BE2C (cell line): ENCODE measurements at regions not wholly inside any gene's neighbourhood (a gene's known extent, or its start where the extent isn't known, plus 50 kb on each side); places are given as distances from the start of the nearest gene placed in this dataset.
"Not testable (repeated sequence)": the region's sequence is repeated elsewhere in the genome, so short reads cannot be mapped to it uniquely, and the experiment has no call there.

Source experiments
- DNase-seq: peaks from one replicate; pipeline ENCODE4 v3.0.0-alpha.2; 2020
- H3K27me3 ChIP-seq: fragments of 250-450 bp; sonication (Bioruptor Pico); 2 replicates; pipeline ENCODE4 v1.5.1; 2020; ENCODE audit warnings: mild to moderate bottlenecking
- H3K36me3 ChIP-seq: fragments of 250-450 bp; sonication (Bioruptor Pico); 2 replicates; pipeline ENCODE4 v1.5.1; 2020; ENCODE audit warnings: mild to moderate bottlenecking
- H3K4me1 ChIP-seq: fragments of 250-450 bp; sonication (Bioruptor Pico); 2 replicates; pipeline ENCODE4 v1.5.1; 2020
- H3K4me3 ChIP-seq: 2 replicates; pipeline ENCODE4 v1.5.1; 2011; ENCODE audit warnings: low read depth, low read length
- H3K9me3 ChIP-seq: fragments of 250-450 bp; sonication (Bioruptor Pico); 2 replicates; pipeline ENCODE4 v1.5.1; 2020
- TF ChIP-seq, protein P1 (sequence below): IDR thresholded peaks from 2 replicates; pipeline ENCODE4 v1.5.1; 2012; ENCODE audit warnings: mild to moderate bottlenecking, low read depth, low read length

DNA sequence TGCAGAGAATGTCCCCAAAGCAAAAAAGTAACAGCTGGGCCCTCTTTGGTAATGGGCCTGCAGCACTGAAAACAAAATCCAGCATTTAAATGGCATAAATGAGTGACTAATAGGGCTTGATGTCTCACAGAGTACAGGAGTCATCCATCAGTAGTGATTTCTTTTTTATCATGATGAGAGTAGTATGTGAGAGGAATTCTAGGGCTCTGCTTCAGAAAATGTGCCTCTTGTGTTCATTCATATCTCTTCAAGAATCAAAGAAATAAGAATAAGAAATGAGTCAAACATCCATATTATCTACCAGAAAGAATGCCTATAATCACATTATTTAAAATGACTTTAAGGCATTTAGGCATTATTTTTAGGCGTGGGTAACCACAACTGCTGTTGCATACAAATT lies 792.9 kb upstream of the HTR2C start:
- TF ChIP-seq, protein P1, sequence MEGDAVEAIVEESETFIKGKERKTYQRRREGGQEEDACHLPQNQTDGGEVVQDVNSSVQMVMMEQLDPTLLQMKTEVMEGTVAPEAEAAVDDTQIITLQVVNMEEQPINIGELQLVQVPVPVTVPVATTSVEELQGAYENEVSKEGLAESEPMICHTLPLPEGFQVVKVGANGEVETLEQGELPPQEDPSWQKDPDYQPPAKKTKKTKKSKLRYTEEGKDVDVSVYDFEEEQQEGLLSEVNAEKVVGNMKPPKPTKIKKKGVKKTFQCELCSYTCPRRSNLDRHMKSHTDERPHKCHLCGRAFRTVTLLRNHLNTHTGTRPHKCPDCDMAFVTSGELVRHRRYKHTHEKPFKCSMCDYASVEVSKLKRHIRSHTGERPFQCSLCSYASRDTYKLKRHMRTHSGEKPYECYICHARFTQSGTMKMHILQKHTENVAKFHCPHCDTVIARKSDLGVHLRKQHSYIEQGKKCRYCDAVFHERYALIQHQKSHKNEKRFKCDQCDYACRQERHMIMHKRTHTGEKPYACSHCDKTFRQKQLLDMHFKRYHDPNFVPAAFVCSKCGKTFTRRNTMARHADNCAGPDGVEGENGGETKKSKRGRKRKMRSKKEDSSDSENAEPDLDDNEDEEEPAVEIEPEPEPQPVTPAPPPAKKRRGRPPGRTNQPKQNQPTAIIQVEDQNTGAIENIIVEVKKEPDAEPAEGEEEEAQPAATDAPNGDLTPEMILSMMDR = no peak
- no peak for DNase-seq
- H3K4me1 ChIP-seq = no peaks in the 10 kb centered on the region
- no peaks in the 10 kb centered on the region for H3K27me3 ChIP-seq
- H3K9me3 ChIP-seq = no peaks in the 10 kb centered on the region
- H3K4me3 ChIP-seq = no peak overlapping the region
- no peaks in the 10 kb centered on the region for H3K36me3 ChIP-seq

- not testable (repeated sequence) for H3K36me3 ChIP-seq, H3K4me3 ChIP-seq, H3K4me1 ChIP-seq, H3K27me3 ChIP-seq, DNase-seq, H3K9me3 ChIP-seq
Observed at GRCh38 chrX:113784754-113785153, 799.1 kb upstream of the HTR2C start.

GRCh38 chrX:113770806-113771205 lies 813.1 kb upstream of the HTR2C start:
- no peak for DNase-seq
- no peaks in the 10 kb centered on the region for H3K9me3 ChIP-seq
- no peaks in the 10 kb centered on the region for H3K4me1 ChIP-seq
- H3K4me3 ChIP-seq = no peak overlapping the region
- no peaks in the 10 kb centered on the region for H3K36me3 ChIP-seq
- TF ChIP-seq, protein P1 = no peak
- no peaks in the 10 kb centered on the region for H3K27me3 ChIP-seq

- TF ChIP-seq, protein P1 = no peak
Observed at GRCh38 chrX:113770071-113770470, 813.8 kb upstream of the HTR2C start.

GRCh38 chrX:113759422-113759821 lies 824.5 kb upstream of the HTR2C start:
- no peak overlapping the region for H3K4me3 ChIP-seq
- H3K36me3 ChIP-seq = no peaks in the 10 kb centered on the region
- H3K27me3 ChIP-seq = no peaks in the 10 kb centered on the region
- H3K9me3 ChIP-seq = no peaks in the 10 kb centered on the region
- no peaks in the 10 kb centered on the region for H3K4me1 ChIP-seq
- no peak for DNase-seq
- TF ChIP-seq, protein P1 = no peak

More at GRCh38 chrX:113770071-113770470, 813.8 kb upstream of the HTR2C start:
- Histone ChIP-seq H3K36me3 (no peaks in the 10 kb centered on the region), H3K9me3 (no peaks in the 10 kb centered on the region), H3K4me1 (no peaks in the 10 kb centered on the region), H3K27me3 (no peaks in the 10 kb centered on the region), H3K4me3 (no peak overlapping the region)
- DNase-seq = no peak

GRCh38 chrX:113747274-113747973 lies 836.5 kb upstream of the HTR2C start:
- Histone ChIP-seq H3K4me1 (no peaks in the 10 kb centered on the region), H3K27me3 (no peaks in the 10 kb centered on the region), H3K9me3 (no peaks in the 10 kb centered on the region), H3K36me3 (no peaks in the 10 kb centered on the region), H3K4me3 (no peak overlapping the region)
- no peak for DNase-seq
- TF ChIP-seq, protein P1 = no peak
